Activated CD8-positive, alpha-beta T cell treated with anti-CD3 and anti-CD28 coated beads for 36 hours (primary cell): ENCODE measurements at regions not wholly inside any gene's neighbourhood (a gene's known extent, or its start where the extent isn't known, plus 50 kb on each side); places are given as distances from the start of the nearest gene placed in this dataset.

Experiments
- ATAC-seq: fragments of 200-7000 bp; cut with Tn5 transposase; one replicate; pipeline ENCODE4 v1.10.0; 2021; ENCODE audit warnings: mild to moderate bottlenecking, moderate library complexity
- CTCF ChIA-PET: fragments of 350-600 bp; sonication (Branson Sonifier 250); formaldehyde crosslinking; loops from one replicate; lab custom pipeline; 2021; ENCODE audit warnings: antibody characterized with exemption; lab: Charles Lee
- POLR2A ChIA-PET: fragments of 350-600 bp; sonication (Branson Sonifier 250); formaldehyde crosslinking; loops from one replicate; lab custom pipeline; 2021; ENCODE audit warnings: antibody characterized with exemption; lab: Charles Lee
- DNase-seq: peaks from one replicate; pipeline ENCODE4 v3.0.0-alpha.2; 2020
- H3K27ac Mint-ChIP-seq: one replicate; pipeline ENCODE4 v1.8.0; 2021; ENCODE audit warnings: mild to moderate bottlenecking, mixed read lengths
- H3K27me3 Mint-ChIP-seq: one replicate; pipeline ENCODE4 v1.8.0; 2021; ENCODE audit warnings: mixed read lengths
- H3K36me3 Mint-ChIP-seq: one replicate; pipeline ENCODE4 v1.8.0; 2021; ENCODE audit warnings: low read depth, mixed read lengths
- H3K4me1 Mint-ChIP-seq: one replicate; pipeline ENCODE4 v1.8.0; 2021; ENCODE audit warnings: low read depth, mixed read lengths
- H3K4me3 Mint-ChIP-seq: one replicate; pipeline ENCODE4 v1.8.0; 2021; ENCODE audit warnings: mild to moderate bottlenecking, moderate library complexity, mixed read lengths
- H3K9me3 Mint-ChIP-seq: one replicate; pipeline ENCODE4 v1.8.0; 2021; ENCODE audit warnings: mixed read lengths
- intact Hi-C: fragments of 100-400 bp; cut with micrococcal nuclease; formaldehyde crosslinking; loops from one replicate; pipeline ENCODE4 v1.10.0; 2022
- TF ChIP-seq, protein P1 (sequence below): fragments of 200-600 bp; IDR thresholded peaks from one replicate; pipeline ENCODE4 v1.8.0; 2022; ENCODE audit warnings: antibody characterized with exemption, mild to moderate bottlenecking

DNA sequence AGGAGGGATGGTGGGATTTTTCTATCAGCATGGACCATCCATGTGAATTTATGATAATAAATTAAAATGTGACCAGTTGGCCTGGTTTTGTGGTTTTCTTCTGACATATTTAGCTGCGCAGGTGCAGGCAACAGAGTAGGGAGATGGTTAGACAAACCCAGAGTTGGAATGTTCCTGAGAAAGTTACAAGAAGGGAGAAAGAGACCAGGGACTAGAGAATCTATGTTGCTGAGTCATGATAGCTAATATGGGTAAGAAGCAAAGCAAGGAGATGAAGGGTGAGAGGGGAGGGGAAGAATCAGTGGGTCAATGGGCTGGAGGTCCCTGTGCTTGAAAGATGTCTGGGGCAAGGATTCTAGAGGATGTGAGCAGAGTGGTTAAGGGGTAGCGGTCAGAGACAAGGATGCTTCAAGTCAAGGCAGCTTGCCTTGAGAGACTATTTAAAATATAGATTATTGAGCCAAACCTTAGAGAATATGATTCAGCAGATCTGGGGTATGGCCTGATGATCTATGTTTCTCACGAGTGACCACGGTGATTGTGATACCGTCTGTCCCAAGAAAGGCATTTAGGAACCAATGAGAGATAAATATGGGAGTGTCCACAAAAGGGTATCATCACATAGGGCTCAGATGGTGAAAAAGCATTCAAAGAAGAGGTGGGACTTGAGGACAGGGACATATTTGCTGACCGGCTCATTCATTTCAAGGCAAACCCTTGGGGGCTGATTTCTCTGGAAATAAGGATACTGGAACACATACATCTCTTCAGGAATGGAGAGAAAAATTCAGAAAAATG lies 219.7 kb upstream of the PLD5 start:
- peaks cover 6% of the 10 kb centered on the region for H3K9me3 Mint-ChIP-seq
- H3K36me3 Mint-ChIP-seq = no peaks in the 10 kb centered on the region
- ATAC-seq = no peak
- H3K27ac Mint-ChIP-seq = no peak overlapping the region
- TF ChIP-seq, protein P1, sequence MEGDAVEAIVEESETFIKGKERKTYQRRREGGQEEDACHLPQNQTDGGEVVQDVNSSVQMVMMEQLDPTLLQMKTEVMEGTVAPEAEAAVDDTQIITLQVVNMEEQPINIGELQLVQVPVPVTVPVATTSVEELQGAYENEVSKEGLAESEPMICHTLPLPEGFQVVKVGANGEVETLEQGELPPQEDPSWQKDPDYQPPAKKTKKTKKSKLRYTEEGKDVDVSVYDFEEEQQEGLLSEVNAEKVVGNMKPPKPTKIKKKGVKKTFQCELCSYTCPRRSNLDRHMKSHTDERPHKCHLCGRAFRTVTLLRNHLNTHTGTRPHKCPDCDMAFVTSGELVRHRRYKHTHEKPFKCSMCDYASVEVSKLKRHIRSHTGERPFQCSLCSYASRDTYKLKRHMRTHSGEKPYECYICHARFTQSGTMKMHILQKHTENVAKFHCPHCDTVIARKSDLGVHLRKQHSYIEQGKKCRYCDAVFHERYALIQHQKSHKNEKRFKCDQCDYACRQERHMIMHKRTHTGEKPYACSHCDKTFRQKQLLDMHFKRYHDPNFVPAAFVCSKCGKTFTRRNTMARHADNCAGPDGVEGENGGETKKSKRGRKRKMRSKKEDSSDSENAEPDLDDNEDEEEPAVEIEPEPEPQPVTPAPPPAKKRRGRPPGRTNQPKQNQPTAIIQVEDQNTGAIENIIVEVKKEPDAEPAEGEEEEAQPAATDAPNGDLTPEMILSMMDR = no peak
- intact Hi-C loops = no loop called here
- ChIA-PET CTCF (no interaction called here), POLR2A (no interaction called here)
- H3K4me1 Mint-ChIP-seq = no peaks in the 10 kb centered on the region
- DNase-seq = no peak
- no peak overlapping the region for H3K4me3 Mint-ChIP-seq
- H3K27me3 Mint-ChIP-seq = no peaks in the 10 kb centered on the region

DNA sequence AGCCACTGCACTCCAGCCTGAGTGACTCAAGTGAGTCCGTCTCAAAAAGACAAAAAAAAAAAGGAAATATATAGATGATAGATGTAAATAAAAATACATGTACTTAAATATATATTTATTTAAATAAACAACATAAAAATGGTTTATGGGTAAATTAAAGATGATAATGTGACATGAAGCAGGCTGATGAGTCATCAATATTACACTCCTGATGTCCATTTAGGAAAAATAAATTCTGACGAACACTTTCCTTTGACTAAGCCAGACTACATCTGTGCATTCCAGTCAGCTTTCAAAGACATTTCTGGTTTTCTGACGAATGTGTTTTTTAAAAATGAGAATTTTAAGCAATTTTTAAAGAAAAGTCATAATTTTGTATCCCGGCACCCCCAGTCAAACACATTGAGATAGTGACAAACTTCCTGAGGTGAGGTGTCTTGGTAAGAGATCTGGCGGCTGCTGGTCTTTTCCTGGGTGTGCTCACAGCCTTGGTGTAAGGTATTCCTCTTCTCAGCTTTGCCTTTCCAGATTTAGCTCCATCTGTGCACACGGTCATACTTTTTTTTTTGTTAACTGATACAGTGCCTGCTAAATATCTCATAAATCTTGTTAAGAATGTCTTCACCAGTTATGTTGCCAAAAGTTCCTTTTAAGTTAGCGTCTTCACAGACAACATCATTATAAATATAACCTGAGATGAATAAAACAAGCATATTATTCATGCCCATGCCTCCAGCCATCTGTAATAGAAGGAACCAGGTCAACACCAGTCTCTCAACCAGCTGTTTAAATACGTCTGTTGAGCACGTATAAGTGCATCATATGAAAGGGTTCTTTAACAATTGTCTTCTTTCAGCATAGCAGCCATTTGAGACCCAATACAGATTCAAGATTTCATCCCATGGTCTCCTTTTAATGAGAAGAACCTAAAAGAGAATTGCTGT lies 214.5 kb upstream of the PLD5 start:
- H3K27me3 Mint-ChIP-seq = no peaks in the 10 kb centered on the region

GRCh38 chr1:242736611-242737010 lies 212.1 kb upstream of the PLD5 start:
- no peak for DNase-seq
- Mint-ChIP-seq H3K4me3 (no peak overlapping the region), H3K27me3 (no peaks in the 10 kb centered on the region), H3K9me3 (peaks cover 5% of the 10 kb centered on the region), H3K4me1 (no peaks in the 10 kb centered on the region), H3K27ac (no peak overlapping the region), H3K36me3 (no peaks in the 10 kb centered on the region)
- ChIA-PET POLR2A (no interaction called here), CTCF (interaction anchor here (0.5 kb wide), 1 partner anchor 214 kb away, joined by 5 read pairs; no protein-coding TSS in a partner anchor)
- no peak for ATAC-seq
- intact Hi-C loops = no loop called here
- TF ChIP-seq, protein P1 = no peak

More for the DNA sequence above, 214.5 kb upstream of the PLD5 start:
- TF ChIP-seq, protein P1 = no peak
- intact Hi-C loops = no loop called here
- Mint-ChIP-seq H3K27ac (no peak overlapping the region), H3K4me1 (no peaks in the 10 kb centered on the region), H3K9me3 (peaks cover 6% of the 10 kb centered on the region), H3K36me3 (no peaks in the 10 kb centered on the region), H3K4me3 (no peak overlapping the region)
- ChIA-PET POLR2A (no interaction called here), CTCF (interaction anchor here (0.6 kb wide), 1 partner anchor 77 kb away, joined by 4 read pairs; no protein-coding TSS in a partner anchor)
- no peak for ATAC-seq
- DNase-seq = no peak

GRCh38 chr1:242735323-242735722 lies 210.8 kb upstream of the PLD5 start:
- POLR2A ChIA-PET = no interaction called here
- H3K4me3 Mint-ChIP-seq = no peak overlapping the region
- CTCF ChIA-PET = no interaction called here
- intact Hi-C loops = no loop called here
- no peak overlapping the region for H3K27ac Mint-ChIP-seq
- H3K27me3 Mint-ChIP-seq = no peaks in the 10 kb centered on the region
- H3K36me3 Mint-ChIP-seq = no peaks in the 10 kb centered on the region
- TF ChIP-seq, protein P1 = no peak
- H3K9me3 Mint-ChIP-seq = peaks cover 2% of the 10 kb centered on the region
- no peak for DNase-seq
- no peak for ATAC-seq
- no peaks in the 10 kb centered on the region for H3K4me1 Mint-ChIP-seq
